SKM-1 (cell line): ENCODE measurements at regions not wholly inside any gene's neighbourhood (a gene's known extent, or its start where the extent isn't known, plus 50 kb on each side); places are given as distances from the start of the nearest gene placed in this dataset.

ENCODE experiments used
- DNase-seq: peaks from one replicate; lab custom pipeline; 2025; ENCODE audit not compliant: unreplicated experiment; lab: John Stamatoyannopoulos, UW

- no peak for DNase-seq
These were observed 233.4 kb upstream of the NLRP1 start for GRCh38 chr17:5817475-5818395.

GRCh38 chr17:5819396-5819795 lies 235.1 kb upstream of the NLRP1 start:
- DNase-seq: no peak

DNA sequence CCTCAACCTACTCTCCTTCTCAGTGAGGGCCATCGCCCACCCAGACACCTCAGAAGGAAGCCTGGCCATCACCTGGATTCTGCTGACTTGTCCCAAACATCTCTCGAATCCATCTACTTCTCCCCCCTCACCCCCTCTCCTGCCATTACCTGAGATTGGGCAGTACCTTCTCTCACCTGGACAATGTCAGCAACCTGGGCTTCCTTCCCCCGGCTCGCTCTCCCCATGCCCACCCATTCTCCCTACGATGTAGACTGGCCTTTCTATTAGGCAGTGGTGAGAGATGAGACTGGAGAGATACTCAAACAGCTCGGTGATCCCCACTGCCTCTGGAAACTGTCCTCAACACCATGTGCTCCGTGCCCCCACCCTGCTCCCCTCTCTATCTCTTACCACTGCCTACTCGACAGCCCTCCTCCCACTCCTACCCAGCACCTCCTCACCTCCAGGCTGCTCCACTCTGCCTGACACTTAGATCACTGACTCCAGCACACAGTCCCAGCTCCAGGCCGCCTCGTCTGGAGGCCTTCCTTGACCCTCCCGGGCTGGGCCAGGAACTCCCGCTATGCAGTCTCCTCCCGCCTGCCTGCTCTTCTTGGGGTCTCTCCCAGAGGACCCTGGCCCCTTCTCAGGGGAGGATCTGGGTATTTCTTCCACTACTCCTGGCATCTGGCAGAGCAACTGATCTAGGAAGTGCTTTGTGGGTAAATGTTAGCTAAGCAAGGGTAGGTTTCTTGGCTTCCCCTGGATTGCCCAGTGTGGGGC lies 235.8 kb upstream of the NLRP1 start:
- no peak for DNase-seq

DNA sequence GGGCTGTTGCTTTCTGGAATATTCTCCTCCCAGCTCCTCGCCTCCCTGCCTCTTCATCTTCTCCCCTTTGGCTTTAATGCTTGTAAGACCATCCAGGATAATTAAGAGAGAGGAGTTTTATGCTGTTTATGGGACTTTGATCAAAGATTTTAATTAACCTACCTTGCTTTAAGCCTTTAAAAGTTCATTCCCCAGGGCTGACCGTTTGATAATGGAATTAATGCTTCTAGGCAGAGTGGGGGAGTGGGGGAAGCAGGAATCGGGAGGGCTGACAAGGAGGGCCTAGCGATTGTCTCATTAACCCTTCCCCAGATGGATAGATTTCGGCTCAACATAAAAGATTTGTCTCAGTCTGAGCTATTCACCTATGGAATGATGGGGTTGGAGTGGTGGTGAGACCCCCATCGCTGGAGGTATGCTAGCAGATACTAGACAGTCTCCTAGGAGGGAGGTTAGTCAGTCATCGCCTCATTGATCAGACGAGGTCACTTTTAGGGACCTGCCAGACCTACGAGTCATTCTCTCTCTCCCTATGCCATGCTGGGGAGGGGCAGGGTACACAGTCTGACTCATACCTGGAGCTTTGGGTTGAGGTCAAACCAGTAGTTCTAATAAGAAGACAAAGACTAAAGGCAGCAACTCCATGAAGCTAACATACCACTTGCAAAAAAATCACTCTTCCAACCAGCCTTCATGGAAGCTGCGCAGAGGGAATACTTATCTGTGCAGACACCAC lies 236.6 kb upstream of the NLRP1 start:
- no peak for DNase-seq

GRCh38 chr17:5821803-5822202 lies 237.5 kb upstream of the NLRP1 start:
- no peak for DNase-seq

DNA sequence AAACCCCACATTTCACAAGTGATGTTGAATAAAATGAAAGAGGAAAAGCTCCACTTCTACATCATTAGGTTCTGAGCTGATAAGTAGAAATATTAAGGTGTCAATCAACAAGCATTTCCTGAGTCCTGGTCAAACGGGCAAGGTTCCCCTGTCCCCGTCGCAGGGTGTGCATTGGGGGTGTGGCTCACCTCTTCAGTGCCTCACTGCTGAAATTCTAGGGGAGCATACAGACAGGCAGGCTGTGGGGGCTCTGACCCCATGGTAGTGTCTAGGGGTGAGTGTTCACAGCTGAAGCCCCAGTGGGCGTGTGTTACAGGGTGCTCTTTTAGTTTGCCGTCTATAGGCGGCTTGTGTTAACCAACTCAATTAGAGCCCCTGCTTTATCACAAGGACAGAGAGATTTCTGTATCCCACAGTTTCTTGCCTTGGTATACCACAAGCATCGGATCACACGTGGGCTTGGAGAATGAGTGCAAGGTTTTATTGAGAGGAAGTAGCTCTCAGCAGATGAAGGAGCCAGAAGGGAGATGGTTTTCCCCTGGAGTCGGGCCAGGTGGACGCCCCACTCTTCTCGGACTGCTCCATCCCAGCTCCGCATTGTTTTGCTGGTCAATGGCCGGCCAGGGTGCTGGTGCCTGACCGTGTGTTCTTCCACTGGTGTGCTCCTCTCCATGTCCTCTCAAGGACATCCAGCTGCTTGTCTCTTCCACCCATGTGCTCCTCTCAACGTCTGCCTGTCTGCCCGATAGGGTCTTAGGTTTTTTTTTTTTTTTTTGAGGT lies 238.2 kb upstream of the NLRP1 start:
- DNase-seq: no peak

DNA sequence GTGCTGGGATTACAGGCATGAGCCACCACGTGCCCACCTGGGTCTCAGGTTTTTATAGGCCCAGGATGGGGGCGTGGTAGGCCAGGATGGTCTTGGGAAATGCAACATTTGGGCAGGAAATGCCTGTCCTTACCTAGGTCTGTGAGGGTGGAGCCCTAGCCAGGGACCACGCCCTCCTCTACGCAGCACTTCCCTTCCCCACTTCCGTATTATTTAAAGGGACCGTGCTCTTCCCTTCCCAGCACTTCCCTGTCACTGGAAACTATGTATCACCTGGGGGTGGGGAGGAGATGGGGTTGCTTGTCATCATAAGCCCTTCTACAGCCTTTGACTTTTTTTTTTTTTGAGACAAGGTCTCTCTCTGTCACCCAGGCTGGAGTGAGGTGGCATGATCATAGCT lies 238.9 kb upstream of the NLRP1 start:
- no peak for DNase-seq

DNA sequence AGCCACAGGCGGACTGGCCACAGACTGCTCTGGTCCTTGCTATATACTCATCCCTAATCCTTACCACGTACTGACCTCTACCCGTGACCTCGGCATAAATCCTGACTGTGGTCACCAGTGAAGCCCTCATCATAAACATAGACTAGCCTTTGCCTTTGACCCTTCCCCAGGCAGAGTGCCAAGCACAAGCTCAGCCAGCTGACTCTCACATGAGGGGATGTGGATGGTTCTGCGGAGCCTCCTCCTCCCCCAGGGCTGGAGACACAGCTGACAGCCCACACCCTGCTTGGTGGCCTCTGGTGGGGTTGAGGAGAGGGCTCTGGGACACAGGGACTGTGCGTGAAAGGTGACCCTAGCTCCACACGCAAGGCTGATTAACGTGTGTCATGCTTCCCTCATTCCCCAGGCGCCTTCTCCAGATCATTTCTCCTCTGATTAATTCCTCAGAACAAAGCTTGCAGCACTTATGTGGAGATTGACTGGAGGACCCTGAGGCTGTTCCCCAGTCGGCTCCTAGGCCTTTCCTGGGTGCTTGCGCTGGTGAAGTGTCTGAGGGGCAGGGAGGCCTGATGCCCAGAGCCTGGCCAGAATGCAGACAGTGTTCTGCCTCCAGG lies 241.5 kb upstream of the NLRP1 start:
- DNase-seq: no peak

DNA sequence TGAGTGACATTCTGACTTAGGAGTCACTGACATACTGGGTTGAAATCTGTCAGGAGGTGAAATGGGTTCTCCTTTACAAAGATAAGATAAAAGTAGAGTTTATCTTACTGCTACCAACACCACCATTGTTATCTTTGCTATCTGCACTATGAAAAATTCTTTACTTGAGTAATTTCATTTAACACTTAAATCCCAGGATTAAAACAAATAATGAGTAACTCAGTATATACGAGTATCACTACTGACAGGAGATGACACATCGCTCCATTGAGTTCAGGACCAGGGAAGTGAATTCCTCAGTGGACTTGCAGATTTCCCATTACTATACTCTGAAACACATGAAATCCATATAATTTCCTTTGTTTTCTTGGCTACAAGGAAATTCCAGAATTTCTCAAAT lies 242.1 kb upstream of the NLRP1 start:
- DNase-seq: no peak

- DNase-seq: no peak
These were observed 239.3 kb upstream of the WSCD1 start for GRCh38 chr17:5830921-5831320.

DNA sequence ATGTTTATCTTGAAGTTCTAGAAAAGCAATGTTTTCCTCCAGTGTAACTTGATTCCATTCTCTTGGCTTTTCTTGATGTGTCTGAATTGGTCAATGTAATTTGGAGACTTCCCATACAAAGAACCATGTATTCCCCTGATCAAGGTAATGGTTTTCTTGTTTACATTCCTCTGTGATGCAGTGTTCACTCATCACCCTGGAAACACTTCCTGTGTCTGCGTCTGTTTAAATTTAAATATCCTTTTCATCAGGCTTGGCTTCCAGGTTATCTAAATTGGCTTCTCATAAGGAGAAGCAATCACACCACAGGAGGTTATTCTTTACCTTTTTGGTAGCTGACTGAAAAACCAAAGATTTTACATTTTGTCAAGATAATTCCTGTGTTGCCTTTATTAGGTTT lies 237.3 kb upstream of the WSCD1 start:
- DNase-seq: no peak

GRCh38 chr17:5837055-5837491 lies 233.1 kb upstream of the WSCD1 start:
- DNase-seq: no peak

DNA sequence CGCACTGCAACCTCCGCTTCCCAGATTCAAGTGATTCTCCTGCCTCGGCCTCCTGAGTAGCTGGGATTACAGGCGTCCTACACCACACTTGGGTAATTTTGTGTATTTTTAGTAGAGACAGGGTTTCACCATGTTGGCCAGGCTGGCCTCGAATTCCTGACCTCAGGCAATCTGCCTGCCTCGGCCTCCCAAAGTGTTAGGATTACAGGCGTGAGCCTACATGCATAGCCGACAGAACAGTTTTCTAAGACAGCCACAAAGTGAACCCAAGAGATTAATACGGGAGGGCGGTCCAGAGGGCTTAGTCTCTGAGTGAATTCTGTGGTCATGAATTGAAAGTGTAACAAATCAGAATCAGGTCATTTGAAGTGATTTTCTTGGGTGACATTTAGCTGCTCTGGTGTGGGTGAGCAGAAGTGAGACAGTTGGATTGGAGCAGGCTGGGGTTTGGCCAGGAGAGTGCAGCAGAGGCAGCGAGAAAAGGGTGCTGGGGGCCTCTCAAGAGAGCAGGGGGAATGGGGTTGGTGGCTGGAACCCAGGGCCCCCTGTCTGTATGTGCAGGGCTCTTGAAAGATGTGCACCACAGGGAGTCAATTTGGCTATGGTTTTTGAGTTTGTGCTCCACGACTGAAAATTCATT lies 231.4 kb upstream of the WSCD1 start:
- DNase-seq: no peak

DNA sequence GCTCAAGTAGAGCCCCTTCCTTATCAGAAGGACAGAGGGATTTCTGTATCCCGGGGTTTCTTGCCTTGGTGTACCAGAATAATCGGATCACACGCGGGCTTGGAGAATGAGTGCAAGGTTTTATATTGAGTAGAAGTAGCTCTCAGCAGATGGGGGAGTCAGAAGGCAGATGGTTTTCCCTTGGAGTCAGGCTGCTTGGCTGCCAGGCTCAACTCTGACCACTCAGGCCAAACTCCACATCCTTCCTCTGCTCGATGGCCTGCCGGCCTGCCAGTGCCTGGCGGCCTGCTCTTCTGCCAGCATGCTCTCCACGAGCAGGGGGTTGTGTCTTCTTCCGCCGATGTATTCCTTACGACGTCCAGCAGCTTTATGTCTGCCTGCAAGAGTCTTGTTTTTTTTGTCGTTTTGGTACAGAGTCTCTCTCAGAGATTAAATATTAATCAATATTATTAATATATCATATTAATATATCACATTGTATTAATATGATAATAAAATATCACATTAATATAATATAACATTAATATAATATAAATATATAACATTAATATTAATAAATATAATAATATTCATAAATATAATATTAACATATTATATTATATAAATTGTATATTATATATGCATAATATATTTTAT lies 229.2 kb upstream of the WSCD1 start:
- no peak for DNase-seq

DNA sequence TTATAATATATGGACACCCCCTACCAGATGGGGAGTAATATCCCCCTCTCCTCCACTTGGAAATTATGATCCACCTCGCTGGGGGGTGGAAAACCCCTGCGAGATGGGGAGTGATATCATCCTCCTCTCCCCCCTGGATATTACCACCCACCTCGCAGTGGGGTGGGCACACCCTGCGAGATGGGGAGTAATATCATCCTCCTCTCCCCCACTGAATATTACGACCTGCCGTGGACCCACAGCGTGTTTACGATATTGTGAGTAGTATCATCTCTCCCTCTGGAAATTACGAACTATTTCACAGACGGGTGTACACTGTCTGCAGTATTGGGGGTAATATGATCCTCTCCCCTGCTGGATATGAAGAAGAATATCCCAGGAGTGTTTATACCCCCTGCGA lies 228.3 kb upstream of the WSCD1 start:
- no peak for DNase-seq

DNA sequence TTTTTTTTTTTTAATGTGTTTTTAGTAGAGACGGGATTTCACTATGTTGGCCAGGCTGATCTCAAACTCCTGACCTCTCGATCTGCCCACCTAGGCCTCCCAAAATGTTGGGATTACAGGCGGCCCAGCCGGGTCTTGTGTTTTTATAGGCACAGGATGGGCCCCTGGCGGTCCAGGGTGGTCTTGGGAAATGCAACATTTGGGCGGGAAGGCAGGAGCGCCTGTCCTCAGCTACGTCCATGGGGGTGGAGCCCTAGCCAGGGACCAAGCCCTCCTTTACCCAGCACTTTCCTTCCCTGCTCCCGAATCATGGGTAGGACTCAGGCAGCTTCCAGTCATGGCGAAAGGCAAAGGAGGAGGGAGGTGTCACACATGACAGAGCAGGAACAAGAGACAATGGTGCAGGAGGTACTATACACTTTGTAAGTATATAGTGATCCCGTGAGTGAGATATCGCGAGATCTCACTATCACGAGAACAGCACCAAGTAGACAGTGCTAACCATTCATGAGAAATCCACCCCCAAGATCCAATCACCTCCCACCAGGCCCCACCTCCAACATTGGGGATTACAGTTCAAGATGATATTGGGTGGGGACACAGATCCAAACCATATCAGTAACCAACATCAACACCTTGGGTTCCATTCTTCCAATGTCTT lies 226.7 kb upstream of the WSCD1 start:
- no peak for DNase-seq

- no peak for DNase-seq
These were observed 224.2 kb upstream of the WSCD1 start for GRCh38 chr17:5846001-5846400.

DNA sequence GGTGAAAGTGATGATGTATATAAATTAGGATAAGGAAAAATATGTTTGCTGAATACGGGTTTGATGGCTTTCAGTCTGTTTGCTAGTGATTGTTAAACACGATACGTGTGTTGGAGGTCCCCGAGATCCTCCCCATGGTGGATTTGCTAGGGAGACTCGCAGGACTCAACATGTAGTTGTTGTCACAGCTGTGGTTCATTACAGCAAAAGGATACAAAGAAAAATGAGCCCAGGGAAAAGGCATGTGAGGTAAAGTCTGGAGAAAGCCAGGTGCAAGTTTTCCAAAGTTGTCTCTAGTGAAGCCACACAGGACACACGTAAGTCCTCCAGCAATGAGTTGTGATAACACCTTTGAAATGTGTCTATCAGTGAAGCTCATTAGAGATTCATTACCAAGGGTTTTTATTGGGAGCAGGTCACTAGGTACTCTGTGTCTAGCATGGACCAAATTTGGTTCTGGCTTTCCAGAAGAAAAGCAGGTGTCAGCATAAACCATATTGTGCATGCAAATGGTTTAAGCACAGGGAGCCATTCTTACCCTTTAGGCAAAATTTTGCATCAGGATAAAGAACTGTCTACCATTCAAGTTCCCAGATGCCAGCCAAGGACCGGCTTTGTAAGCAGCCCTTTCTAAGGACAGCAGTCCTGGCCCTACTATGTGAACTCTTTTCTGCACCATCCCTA lies 215.2 kb upstream of the WSCD1 start:
- DNase-seq: no peak
